22Rv1 (cell line): ENCODE measurements at regions not wholly inside any gene's neighbourhood (a gene's known extent, or its start where the extent isn't known, plus 50 kb on each side); places are given as distances from the start of the nearest gene placed in this dataset.

Experiments
- H3K27ac ChIP-seq: fragments of 450-650 bp; 2 replicates; pipeline ENCODE4 v1.5.1; 2017
- ZFX ChIP-seq: fragments of 450-650 bp; IDR thresholded peaks from 2 replicates; pipeline ENCODE4 v1.6.1; 2017; ENCODE audit warnings: antibody characterized with exemption, borderline replicate concordance
- TF ChIP-seq, protein P1 (sequence below): fragments of 450-650 bp; IDR thresholded peaks from 2 replicates; pipeline ENCODE4 v1.5.1; 2017; ENCODE audit warnings: mild to moderate bottlenecking

DNA sequence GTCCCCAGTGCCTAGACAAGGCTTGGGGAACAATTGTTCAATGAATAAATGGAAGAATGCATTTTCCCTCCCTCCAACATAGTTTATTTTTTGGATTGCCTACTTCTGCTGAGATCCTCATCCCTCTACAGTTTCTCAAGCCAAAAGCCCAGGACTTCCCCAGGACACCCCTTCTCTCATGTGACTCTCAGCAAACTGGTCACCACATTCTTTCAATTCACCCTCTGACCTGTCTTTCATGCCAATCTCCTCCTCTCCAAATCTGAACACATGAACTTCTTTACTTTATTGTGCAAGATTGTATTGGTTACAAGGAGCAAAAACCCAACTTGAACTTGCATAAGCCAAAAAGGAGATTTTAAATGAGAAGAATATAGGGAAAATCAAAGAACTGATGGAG, 103.2 kb upstream of the JUN start:
- no peak overlapping the region for H3K27ac ChIP-seq
- no peak for TF ChIP-seq ZFX
- TF ChIP-seq, protein P1, sequence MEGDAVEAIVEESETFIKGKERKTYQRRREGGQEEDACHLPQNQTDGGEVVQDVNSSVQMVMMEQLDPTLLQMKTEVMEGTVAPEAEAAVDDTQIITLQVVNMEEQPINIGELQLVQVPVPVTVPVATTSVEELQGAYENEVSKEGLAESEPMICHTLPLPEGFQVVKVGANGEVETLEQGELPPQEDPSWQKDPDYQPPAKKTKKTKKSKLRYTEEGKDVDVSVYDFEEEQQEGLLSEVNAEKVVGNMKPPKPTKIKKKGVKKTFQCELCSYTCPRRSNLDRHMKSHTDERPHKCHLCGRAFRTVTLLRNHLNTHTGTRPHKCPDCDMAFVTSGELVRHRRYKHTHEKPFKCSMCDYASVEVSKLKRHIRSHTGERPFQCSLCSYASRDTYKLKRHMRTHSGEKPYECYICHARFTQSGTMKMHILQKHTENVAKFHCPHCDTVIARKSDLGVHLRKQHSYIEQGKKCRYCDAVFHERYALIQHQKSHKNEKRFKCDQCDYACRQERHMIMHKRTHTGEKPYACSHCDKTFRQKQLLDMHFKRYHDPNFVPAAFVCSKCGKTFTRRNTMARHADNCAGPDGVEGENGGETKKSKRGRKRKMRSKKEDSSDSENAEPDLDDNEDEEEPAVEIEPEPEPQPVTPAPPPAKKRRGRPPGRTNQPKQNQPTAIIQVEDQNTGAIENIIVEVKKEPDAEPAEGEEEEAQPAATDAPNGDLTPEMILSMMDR, result no peak

DNA sequence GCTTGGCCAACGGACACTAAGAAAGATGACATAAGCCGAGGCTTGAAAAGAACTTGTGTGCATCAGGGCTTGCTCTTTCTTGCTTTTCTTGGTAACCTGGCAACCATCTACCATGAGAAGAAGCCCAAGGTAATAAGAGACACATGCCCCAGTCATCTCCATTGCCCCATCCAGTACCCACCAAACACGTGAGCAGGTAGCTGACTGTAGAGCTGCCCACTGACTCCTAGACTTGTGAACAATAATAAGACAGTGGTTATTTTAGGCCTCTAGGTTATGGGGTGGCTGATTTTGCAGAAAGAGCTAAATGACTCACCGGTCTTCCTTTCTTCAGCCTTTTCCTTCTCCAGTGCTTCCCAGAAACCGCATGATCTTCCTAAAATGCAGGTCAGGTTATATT, 105.0 kb upstream of the JUN start:
- H3K27ac ChIP-seq, result no peak overlapping the region
- TF ChIP-seq, protein P1, result no peak
- TF ChIP-seq ZFX, result no peak

DNA sequence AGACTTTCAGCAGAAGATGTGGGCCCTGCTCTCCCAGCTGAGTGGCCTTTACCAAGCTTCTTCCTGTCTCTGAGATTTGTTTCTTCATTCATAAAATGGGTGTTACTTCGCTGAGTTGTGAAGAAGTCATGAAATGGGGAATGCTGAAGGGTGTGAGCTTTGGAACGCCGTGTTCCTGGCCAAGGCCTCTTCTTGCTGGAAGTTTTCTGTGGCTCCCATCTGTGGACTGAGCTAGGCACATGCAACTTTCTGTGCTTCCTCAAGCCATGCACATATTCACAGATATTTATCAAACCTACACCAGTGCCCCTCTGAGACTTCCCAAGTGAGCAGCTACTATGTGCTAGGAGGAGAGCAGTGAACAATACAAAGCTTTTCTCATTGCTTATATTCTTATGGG, 106.3 kb upstream of the JUN start:
- TF ChIP-seq ZFX, result no peak
- TF ChIP-seq, protein P1, result no peak

DNA sequence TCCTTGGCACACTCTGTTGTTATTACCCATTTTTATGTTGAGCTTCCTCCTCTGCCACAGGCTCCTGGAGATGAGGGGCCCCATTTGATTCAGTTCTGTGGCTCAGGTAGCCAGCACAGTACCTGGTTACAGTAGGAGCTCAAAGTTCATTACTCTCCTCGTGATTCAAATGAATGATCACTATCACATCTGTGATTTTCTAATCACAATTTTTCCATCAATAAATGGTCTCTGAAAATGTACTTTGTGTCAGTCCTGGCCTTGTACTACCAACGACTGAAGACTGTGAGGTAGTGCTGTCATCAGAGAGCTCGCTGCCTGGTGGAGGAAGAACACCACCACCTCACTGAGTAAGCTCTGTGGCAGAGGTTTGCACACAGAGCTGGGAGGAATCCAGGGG, 106.8 kb upstream of the JUN start:
- TF ChIP-seq, protein P1, result no peak
- no peak for TF ChIP-seq ZFX
- H3K27ac ChIP-seq, result no peak overlapping the region

More for the DNA sequence above, 106.3 kb upstream of the JUN start:
- H3K27ac ChIP-seq, result no peak overlapping the region

DNA sequence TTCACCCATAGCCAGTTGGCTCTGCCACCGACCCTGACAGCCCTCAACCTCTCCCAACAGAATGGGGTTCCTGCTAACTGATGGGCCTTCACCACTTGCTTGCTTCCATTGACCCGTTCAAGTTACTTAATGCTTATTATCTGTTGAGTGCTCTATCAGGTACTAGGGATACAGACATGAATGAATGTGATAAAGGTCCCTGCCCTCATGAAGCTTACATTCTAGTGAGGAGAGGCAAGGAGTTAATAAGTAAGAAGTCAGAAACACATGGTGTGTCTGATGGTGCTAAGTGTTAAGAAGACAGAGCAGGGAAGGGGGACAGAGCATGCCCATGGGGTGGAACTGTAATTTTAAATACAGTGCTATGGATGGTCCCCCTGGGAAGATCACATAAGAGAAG, 107.5 kb upstream of the JUN start:
- no peak for TF ChIP-seq ZFX
- TF ChIP-seq, protein P1, result no peak
- H3K27ac ChIP-seq, result no peak overlapping the region

DNA sequence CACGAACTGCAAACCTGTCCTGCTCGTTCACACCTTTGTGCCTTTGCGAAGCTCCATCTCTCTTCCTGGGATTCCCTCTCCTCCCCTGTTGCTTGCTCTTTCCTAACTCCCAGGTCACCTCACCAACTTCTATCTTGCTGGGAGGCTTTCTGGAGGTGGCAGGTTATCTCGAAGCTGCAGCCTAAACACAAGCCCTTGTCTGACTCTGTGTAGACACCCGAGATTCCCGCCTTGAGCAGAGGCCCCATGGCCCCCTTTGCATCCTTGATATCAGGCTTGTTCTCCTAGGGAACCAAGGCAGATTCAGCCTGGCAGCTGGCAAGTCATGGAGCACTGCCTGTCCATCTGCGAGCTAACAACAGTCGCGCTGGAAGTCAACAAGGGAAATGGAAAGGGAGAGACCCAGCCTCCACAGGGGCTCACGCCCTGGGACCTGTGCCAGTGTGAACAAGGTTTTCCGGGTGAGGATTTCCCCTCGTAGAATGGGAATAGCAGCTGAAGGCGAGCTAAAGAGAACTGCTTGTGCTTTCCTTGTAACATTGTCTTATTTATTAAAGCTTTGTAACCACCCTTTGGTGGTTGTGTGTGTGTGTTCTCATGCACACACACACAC, 109.5 kb upstream of the JUN start:
- no peak for TF ChIP-seq ZFX
- TF ChIP-seq, protein P1, result no peak
- no peak overlapping the region for H3K27ac ChIP-seq

DNA sequence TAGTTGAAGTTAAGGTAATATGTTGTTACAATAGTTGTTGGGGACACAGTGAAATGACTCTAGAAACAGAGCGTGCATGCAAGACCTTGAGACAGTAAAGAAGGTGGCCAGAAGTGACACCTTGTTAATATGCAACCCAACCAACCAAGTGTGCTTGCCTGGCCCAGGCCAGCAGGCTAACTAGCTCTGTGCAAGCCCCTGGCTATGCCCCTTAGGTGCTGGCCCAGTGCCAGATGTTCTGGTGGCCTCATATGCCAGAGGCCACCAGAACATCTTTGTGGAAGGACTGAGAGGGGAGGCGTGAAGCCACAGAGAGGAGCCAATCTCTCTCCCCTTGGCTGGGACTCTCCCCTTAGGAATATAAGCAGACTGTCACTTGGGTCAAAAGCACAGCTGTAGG, 111.2 kb upstream of the JUN start:
- no peak overlapping the region for H3K27ac ChIP-seq
- no peak for TF ChIP-seq ZFX
- TF ChIP-seq, protein P1, result no peak
